DND-41 (cell line): ENCODE measurements at regions not wholly inside any gene's neighbourhood (a gene's known extent, or its start where the extent isn't known, plus 50 kb on each side); places are given as distances from the start of the nearest gene placed in this dataset.

ENCODE experiments used
- ATAC-seq: fragments of 200-7000 bp; cut with Tn5 transposase; 3 replicates; pipeline ENCODE4 v1.9.1; 2021; ENCODE audit warnings: low read depth; ENCODE audit not compliant: insufficient read depth
- DNase-seq: peaks from one replicate; pipeline ENCODE4 v3.0.0-alpha.2; 2020
- H2AFZ ChIP-seq: 2 replicates; pipeline ENCODE4 v1.6.0; 2012; ENCODE audit warnings: low read depth, low read length
- H3K27ac ChIP-seq: 2 replicates; pipeline ENCODE4 v1.5.1; 2012; ENCODE audit warnings: low read length, inconsistent platforms
- H3K27me3 ChIP-seq: fragments of 200-600 bp; sonication (generic); 2 replicates; pipeline ENCODE4 v1.6.0; 2012; ENCODE audit warnings: low read length, mild to moderate bottlenecking, inconsistent platforms; ENCODE audit not compliant: insufficient read depth, poor library complexity
- H3K36me3 ChIP-seq: 2 replicates; pipeline ENCODE4 v1.5.1; 2012; ENCODE audit warnings: low read length, inconsistent platforms; ENCODE audit not compliant: insufficient read depth
- H3K4me1 ChIP-seq: 2 replicates; pipeline ENCODE4 v1.5.1; 2012; ENCODE audit warnings: mild to moderate bottlenecking, low read length; ENCODE audit not compliant: insufficient read depth
- H3K4me2 ChIP-seq: 2 replicates; pipeline ENCODE4 v1.6.0; 2012; ENCODE audit warnings: mild to moderate bottlenecking, moderate library complexity, low read length, inconsistent platforms; ENCODE audit not compliant: insufficient read depth
- H3K4me3 ChIP-seq, 2 experiments: fragments of 200-600 bp in 1 of 2; shearing (Covaris generic) in 1 of 2; 2 replicates each; pipeline ENCODE4 v1.5.1; 2012 to 2016; ENCODE audit warnings: inconsistent platforms in 2 of 2, low read length in 2 of 2, mild to moderate bottlenecking in 2 of 2, low read depth in 1 of 2, moderate library complexity in 1 of 2
- H3K79me2 ChIP-seq: 2 replicates; pipeline ENCODE4 v1.6.0; 2012; ENCODE audit warnings: low read length, inconsistent platforms; ENCODE audit not compliant: insufficient read depth
- H3K9ac ChIP-seq: 2 replicates; pipeline ENCODE4 v1.6.0; 2012; ENCODE audit warnings: low read depth, mild to moderate bottlenecking, inconsistent platforms, low read length, moderate library complexity
- H3K9me3 ChIP-seq: 2 replicates; pipeline ENCODE4 v1.5.1; 2012; ENCODE audit warnings: low read length, moderate library complexity, mild to moderate bottlenecking, inconsistent platforms; ENCODE audit not compliant: insufficient read depth, severe bottlenecking
- H4K20me1 ChIP-seq: 2 replicates; pipeline ENCODE4 v1.6.0; 2012; ENCODE audit warnings: low read length; ENCODE audit not compliant: insufficient read depth
- EZH2 ChIP-seq: IDR thresholded peaks from 3 replicates; pipeline ENCODE4 v1.6.1; 2012; ENCODE audit warnings: borderline replicate concordance, low read depth, mild to moderate bottlenecking, moderate library complexity, low read length, inconsistent platforms; ENCODE audit not compliant: severe bottlenecking
- TF ChIP-seq, protein P1 (sequence below): IDR thresholded peaks from 2 replicates; pipeline ENCODE4 v1.5.1; 2012; ENCODE audit warnings: borderline replicate concordance, low read length, moderate library complexity, mild to moderate bottlenecking; ENCODE audit not compliant: poor library complexity, severe bottlenecking; ENCODE audit errors: extremely low read depth

DNA sequence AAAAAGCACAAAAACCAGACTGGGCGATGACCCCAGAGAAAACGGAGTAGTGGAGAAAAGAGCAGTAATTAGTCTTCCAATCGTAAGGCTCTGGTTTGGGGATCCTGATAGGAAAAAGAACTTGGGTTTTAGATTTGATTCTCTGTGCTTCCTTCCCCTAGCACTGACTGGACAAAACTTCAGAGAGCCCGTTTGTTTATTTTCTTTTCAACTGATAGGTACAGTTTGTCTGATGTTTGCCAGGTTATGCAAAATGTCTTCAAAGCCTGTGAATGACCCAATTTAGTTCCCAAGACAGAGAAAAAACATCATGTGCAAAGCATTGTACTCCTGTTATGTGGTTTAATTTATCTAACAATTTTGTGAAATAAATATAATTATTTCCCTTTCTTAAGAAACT, 151.1 kb upstream of the COX10 start:
- H3K4me2 ChIP-seq = no peak overlapping the region
- ATAC-seq = no peak
- no peak for DNase-seq
- no peaks in the 10 kb centered on the region for H3K79me2 ChIP-seq
- H3K4me3 ChIP-seq = no peak overlapping the region
- H3K9me3 ChIP-seq = no peaks in the 10 kb centered on the region
- no peak overlapping the region for H3K9ac ChIP-seq
- peaks cover 8% of the 10 kb centered on the region for H3K27me3 ChIP-seq
- no peak overlapping the region for H2AFZ ChIP-seq
- H3K4me1 ChIP-seq = no peaks in the 10 kb centered on the region
- no peak overlapping the region for H3K27ac ChIP-seq
- no peaks in the 10 kb centered on the region for H3K36me3 ChIP-seq
- H4K20me1 ChIP-seq = no peaks in the 10 kb centered on the region
- TF ChIP-seq, protein P1, sequence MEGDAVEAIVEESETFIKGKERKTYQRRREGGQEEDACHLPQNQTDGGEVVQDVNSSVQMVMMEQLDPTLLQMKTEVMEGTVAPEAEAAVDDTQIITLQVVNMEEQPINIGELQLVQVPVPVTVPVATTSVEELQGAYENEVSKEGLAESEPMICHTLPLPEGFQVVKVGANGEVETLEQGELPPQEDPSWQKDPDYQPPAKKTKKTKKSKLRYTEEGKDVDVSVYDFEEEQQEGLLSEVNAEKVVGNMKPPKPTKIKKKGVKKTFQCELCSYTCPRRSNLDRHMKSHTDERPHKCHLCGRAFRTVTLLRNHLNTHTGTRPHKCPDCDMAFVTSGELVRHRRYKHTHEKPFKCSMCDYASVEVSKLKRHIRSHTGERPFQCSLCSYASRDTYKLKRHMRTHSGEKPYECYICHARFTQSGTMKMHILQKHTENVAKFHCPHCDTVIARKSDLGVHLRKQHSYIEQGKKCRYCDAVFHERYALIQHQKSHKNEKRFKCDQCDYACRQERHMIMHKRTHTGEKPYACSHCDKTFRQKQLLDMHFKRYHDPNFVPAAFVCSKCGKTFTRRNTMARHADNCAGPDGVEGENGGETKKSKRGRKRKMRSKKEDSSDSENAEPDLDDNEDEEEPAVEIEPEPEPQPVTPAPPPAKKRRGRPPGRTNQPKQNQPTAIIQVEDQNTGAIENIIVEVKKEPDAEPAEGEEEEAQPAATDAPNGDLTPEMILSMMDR = no peak
- TF ChIP-seq EZH2 = no peak

DNA sequence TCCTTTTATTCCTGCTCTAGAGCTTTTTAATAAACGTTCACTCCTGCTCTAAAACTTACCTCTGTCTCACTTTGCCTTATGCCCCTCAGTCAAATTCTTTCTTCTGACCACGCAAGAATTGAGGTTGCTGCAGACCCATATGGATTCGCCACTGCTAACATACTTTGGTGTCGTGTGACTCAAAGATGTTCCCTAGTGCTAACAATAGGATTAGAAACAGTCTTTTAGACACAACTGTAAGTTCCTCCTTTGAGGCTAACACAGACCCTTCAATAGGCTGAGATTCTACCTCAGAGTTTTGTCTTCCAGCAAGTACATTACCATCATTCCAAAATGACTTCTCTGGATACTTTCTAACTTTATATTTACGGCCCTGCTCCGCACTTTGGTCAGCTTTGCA, 149.5 kb upstream of the COX10 start:
- H3K4me2 ChIP-seq = no peak overlapping the region
- no peaks in the 10 kb centered on the region for H3K9me3 ChIP-seq
- H3K27me3 ChIP-seq = peaks cover 8% of the 10 kb centered on the region
- H3K4me1 ChIP-seq = no peaks in the 10 kb centered on the region
- H2AFZ ChIP-seq = no peak overlapping the region
- DNase-seq = no peak
- H3K27ac ChIP-seq = no peak overlapping the region
- TF ChIP-seq, protein P1 = no peak
- no peak for TF ChIP-seq EZH2
- H3K36me3 ChIP-seq = no peaks in the 10 kb centered on the region
- ATAC-seq = no peak
- H3K4me3 ChIP-seq = no peak overlapping the region
- H3K79me2 ChIP-seq = no peaks in the 10 kb centered on the region
- no peak overlapping the region for H3K9ac ChIP-seq
- H4K20me1 ChIP-seq = no peaks in the 10 kb centered on the region

DNA sequence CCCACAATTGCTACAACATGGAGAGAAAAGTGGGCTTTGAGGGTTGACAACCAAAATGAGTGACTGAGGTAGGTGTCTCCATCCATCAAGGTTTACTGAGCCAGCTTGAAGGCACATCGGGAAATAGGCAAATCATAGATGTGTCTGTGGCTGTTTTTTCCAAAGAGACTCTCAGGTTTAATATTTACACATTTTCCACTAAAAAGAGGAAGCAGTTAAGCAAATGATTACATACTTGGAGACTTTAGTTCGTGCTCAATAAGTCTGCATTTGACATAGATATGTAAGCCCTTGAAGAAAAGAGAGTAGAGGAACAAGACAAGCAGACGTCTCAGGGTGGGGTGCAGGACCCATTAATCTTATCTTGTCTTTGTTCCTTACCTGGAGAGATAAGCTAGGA, 148.9 kb upstream of the COX10 start:
- Histone ChIP-seq H4K20me1 (no peaks in the 10 kb centered on the region), H3K27ac (no peak overlapping the region), H3K36me3 (no peaks in the 10 kb centered on the region), H2AFZ (no peak overlapping the region), H3K4me2 (no peak overlapping the region), H3K4me1 (no peaks in the 10 kb centered on the region), H3K27me3 (peaks cover 3% of the 10 kb centered on the region), H3K79me2 (no peaks in the 10 kb centered on the region), H3K4me3 (no peak overlapping the region), H3K9me3 (no peaks in the 10 kb centered on the region), H3K9ac (no peak overlapping the region)
- ATAC-seq (no peak), DNase-seq (no peak)
- no peak for TF ChIP-seq EZH2
- TF ChIP-seq, protein P1 = no peak
